ENCODE measurements at regions not wholly inside any gene's neighbourhood (a gene's known extent, or its start where the extent isn't known, plus 50 kb on each side); places are given as distances from the start of the nearest gene placed in this dataset.
"Not testable (repeated sequence)": the region's sequence is repeated elsewhere in the genome, so short reads cannot be mapped to it uniquely, and the experiment has no call there.

GRCh38 chr21:13304901-13305300 is 304.7 kb upstream of the POTED start:
- TF ChIP-seq USF2 (IDR thresholded peaks at IDR 0.05); RFX5 (IDR thresholded peaks at IDR 0.05); MAX (IDR thresholded peaks at IDR 0.05); KDM5A (IDR thresholded peaks at IDR 0.05); MYC (IDR thresholded peaks at IDR 0.05; ENCODE audit: borderline replicate concordance, low read length); CTCF (IDR thresholded peaks at IDR 0.05); HDAC2 (IDR thresholded peaks at IDR 0.05): not testable (repeated sequence)

Data from A549 (cell line).